ENCODE measurements at regions not wholly inside any gene's neighbourhood (a gene's known extent, or its start where the extent isn't known, plus 50 kb on each side); places are given as distances from the start of the nearest gene placed in this dataset.
A peak's percentile ranks its signal among the peaks of the same experiment; 100 is the strongest.
"Not testable (repeated sequence)": the region's sequence is repeated elsewhere in the genome, so short reads cannot be mapped to it uniquely, and the experiment has no call there.

- intact Hi-C loops (cut with DNase I): no loop called here
- Histone ChIP-seq H3K36me3 (no peaks in the 10 kb centered on the region), H3K9me3 (no peaks in the 10 kb centered on the region), H3K4me3 (no peak overlapping the region), H3K9ac (ENCODE audit: low read depth in 2 of 2, low read length in 2 of 2) (no peak overlapping the region), H3K27ac (no peak overlapping the region), H3K27me3 (no peaks in the 10 kb centered on the region), H3K4me1 (no peaks in the 10 kb centered on the region)
- no peak for DNase-seq
- peak; percentile 54 for TF ChIP-seq CTCF (IDR thresholded peaks at IDR 0.05)
Observed at GRCh38 chr13:81017513-81018152, 676.7 kb upstream of the SPRY2 start.

- H3K9ac ChIP-seq (ENCODE audit: low read depth in 2 of 2, low read length in 2 of 2): no peak overlapping the region
- H3K4me1 ChIP-seq: no peaks in the 10 kb centered on the region
- no peaks in the 10 kb centered on the region for H3K36me3 ChIP-seq
- TF ChIP-seq CTCF (IDR thresholded peaks at IDR 0.05): no peak
- H3K9me3 ChIP-seq: no peaks in the 10 kb centered on the region
- DNase-seq: no peak
- intact Hi-C loops (cut with DNase I): no loop called here
- H3K4me3 ChIP-seq: no peak overlapping the region
- H3K27me3 ChIP-seq: no peaks in the 10 kb centered on the region
- H3K27ac ChIP-seq: no peak overlapping the region
Observed at GRCh38 chr13:81012031-81012430, 671.1 kb upstream of the SPRY2 start.

GRCh38 chr13:81001828-81002385 lies 661.0 kb upstream of the SPRY2 start:
- H3K9me3 ChIP-seq: no peaks in the 10 kb centered on the region
- H3K36me3 ChIP-seq: no peaks in the 10 kb centered on the region
- no peak overlapping the region for H3K4me3 ChIP-seq
- H3K4me1 ChIP-seq: no peaks in the 10 kb centered on the region
- H3K27ac ChIP-seq: no peak overlapping the region
- no peak overlapping the region for H3K9ac ChIP-seq (ENCODE audit: low read depth in 2 of 2, low read length in 2 of 2)
- intact Hi-C loops (cut with DNase I): no loop called here
- DNase-seq: no peak
- TF ChIP-seq CTCF (IDR thresholded peaks at IDR 0.05): no peak
- no peaks in the 10 kb centered on the region for H3K27me3 ChIP-seq

GRCh38 chr13:80998603-80999002 lies 657.7 kb upstream of the SPRY2 start:
- H3K4me1 ChIP-seq; H3K9me3 ChIP-seq; H3K4me3 ChIP-seq; H3K36me3 ChIP-seq; intact Hi-C loops (cut with DNase I); H3K27ac ChIP-seq; H3K9ac ChIP-seq (ENCODE audit: low read depth in 2 of 2, low read length in 2 of 2); DNase-seq; H3K27me3 ChIP-seq: not testable (repeated sequence)

GRCh38 chr13:80989747-80990146 lies 648.8 kb upstream of the SPRY2 start:
- Histone ChIP-seq H3K4me1 (no peaks in the 10 kb centered on the region), H3K9me3 (no peaks in the 10 kb centered on the region), H3K27me3 (no peaks in the 10 kb centered on the region), H3K27ac (no peak overlapping the region), H3K9ac (ENCODE audit: low read depth in 2 of 2, low read length in 2 of 2) (no peak overlapping the region), H3K36me3 (no peaks in the 10 kb centered on the region), H3K4me3 (no peak overlapping the region)
- DNase-seq: no peak
- no peak for TF ChIP-seq CTCF (IDR thresholded peaks at IDR 0.05)
- intact Hi-C loops (cut with DNase I): no loop called here

GRCh38 chr13:80989241-80989640 lies 648.3 kb upstream of the SPRY2 start:
- no peak for TF ChIP-seq CTCF (IDR thresholded peaks at IDR 0.05)
- no peaks in the 10 kb centered on the region for H3K36me3 ChIP-seq
- H3K4me3 ChIP-seq: no peak overlapping the region
- H3K27ac ChIP-seq: no peak overlapping the region
- no peak overlapping the region for H3K9ac ChIP-seq (ENCODE audit: low read depth in 2 of 2, low read length in 2 of 2)
- intact Hi-C loops (cut with DNase I): no loop called here
- H3K9me3 ChIP-seq: no peaks in the 10 kb centered on the region
- no peaks in the 10 kb centered on the region for H3K4me1 ChIP-seq
- no peaks in the 10 kb centered on the region for H3K27me3 ChIP-seq
- DNase-seq: no peak

All from colonic mucosa (tissue), 4 donors.